HCT116 (cell line): ENCODE measurements at regions not wholly inside any gene's neighbourhood (a gene's known extent, or its start where the extent isn't known, plus 50 kb on each side); places are given as distances from the start of the nearest gene placed in this dataset.

Source experiments
- ATAC-seq: fragments of 200-7000 bp; cut with Tn5 transposase; 2 replicates; pipeline ENCODE4 v1.9.1; 2020; ENCODE audit warnings: mild to moderate bottlenecking, moderate library complexity
- BruUV-seq: library from RNA; stranded (reverse); fragments of 400-500 nt; replicated peaks from 2 replicates; lab custom pipeline; 2021; lab: Mats Ljungman, UMichigan
- CTCF ChIA-PET: fragments of 300-600 bp; sonication (Branson Sonifier 250); formaldehyde crosslinking; loops from one replicate; lab custom pipeline; 2021; ENCODE audit warnings: antibody characterized with exemption; lab: Charles Lee
- POLR2A ChIA-PET: fragments of 300-600, 350-600 bp; sonication (Branson Sonifier 250); formaldehyde crosslinking; loops from one replicate; lab custom pipeline; 2021; ENCODE audit warnings: antibody characterized with exemption; lab: Charles Lee
- RAD21 ChIA-PET, 2 experiments: fragments of 300-600 bp; sonication (Branson Sonifier 250); formaldehyde crosslinking; loops; one replicate each; lab custom pipeline; 2023; ENCODE audit warnings: low total read pairs in 2 of 2; ENCODE audit not compliant: uncharacterized antibody in 2 of 2, unreplicated experiment in 2 of 2, low non-redundant PET in 1 of 2; lab: Charles Lee
- DNase-seq: peaks from one replicate; pipeline ENCODE4 v3.0.0-alpha.2; 2010; ENCODE audit warnings: low read depth, low spot score
- H2AFZ ChIP-seq: fragments of 200-600 bp; shearing (Covaris generic), sonication (generic); 2 replicates; pipeline ENCODE4 v1.6.1; 2017; ENCODE audit warnings: low read depth, mixed run types, mixed read lengths, antibody characterized with exemption, low read length; ENCODE audit not compliant: poor library complexity, severe bottlenecking
- H3K27ac ChIP-seq: 2 replicates; pipeline ENCODE4 v1.5.1; 2012; ENCODE audit warnings: low read depth, low read length
- H3K27me3 ChIP-seq: fragments of 200-600 bp; sonication (generic); 2 replicates; pipeline ENCODE4 v1.6.1; 2016; ENCODE audit warnings: mixed run types, low read length, mixed read lengths; ENCODE audit not compliant: insufficient read depth
- H3K36me3 ChIP-seq, 2 experiments: fragments of 200-500 bp in 1 of 2; fragments of 200-600 bp in 1 of 2; sonication (Bioruptor generic) in 1 of 2; sonication (generic) in 1 of 2; 2 replicates each; pipeline versions ENCODE4 v1.5.1 to v1.6.1; 2014 to 2016; ENCODE audit warnings: low read length in 2 of 2, inconsistent platforms in 1 of 2, mixed read lengths in 1 of 2, mixed run types in 1 of 2; ENCODE audit not compliant: insufficient read depth in 2 of 2, control insufficient read depth in 1 of 2
- H3K4me1 ChIP-seq, 2 experiments: fragments of 200-600 bp in 1 of 2; sonication (generic) in 1 of 2; 2 replicates each; pipeline versions ENCODE4 v1.5.1 to v1.6.1; 2012 to 2017; ENCODE audit warnings: low read length in 2 of 2, inconsistent platforms in 1 of 2, mild to moderate bottlenecking in 1 of 2, mixed read lengths in 1 of 2, mixed run types in 1 of 2, moderate library complexity in 1 of 2; ENCODE audit not compliant: insufficient read depth in 2 of 2, control insufficient read depth in 1 of 2
- H3K4me2 ChIP-seq: fragments of 200-600 bp; sonication (generic); 2 replicates; pipeline ENCODE4 v1.6.1; 2017; ENCODE audit warnings: mixed run types, low read length, mixed read lengths
- H3K4me3 ChIP-seq, 2 experiments: fragments of 200-600 bp in 1 of 2; sonication (generic) in 1 of 2; replicated peaks in 1 of 2; 2 replicates each; pipeline ENCODE4 v1.5.1; 2011 to 2016; ENCODE audit warnings: low read length in 2 of 2, control low read depth in 1 of 2, low read depth in 1 of 2, mild to moderate bottlenecking in 1 of 2, mixed read lengths in 1 of 2, mixed run types in 1 of 2
- H3K79me2 ChIP-seq: fragments of 200-600 bp; sonication (generic); 2 replicates; pipeline ENCODE4 v1.6.1; 2017; ENCODE audit warnings: mild to moderate bottlenecking, mixed run types, low read length, moderate library complexity, mixed read lengths; ENCODE audit not compliant: insufficient read depth
- H3K9ac ChIP-seq: fragments of 200-600 bp; sonication (generic); 2 replicates; pipeline ENCODE4 v1.6.1; 2016; ENCODE audit warnings: low read length, mixed read lengths
- H3K9me2 ChIP-seq: fragments of 200-600 bp; sonication (generic), shearing (Covaris generic); 2 replicates; pipeline ENCODE4 v1.6.1; 2017; ENCODE audit warnings: mixed run types, mild to moderate bottlenecking, moderate library complexity; ENCODE audit not compliant: insufficient read depth
- H3K9me3 ChIP-seq, 2 experiments: fragments of 200-500 bp in 1 of 2; fragments of 200-600 bp in 1 of 2; sonication (Bioruptor generic) in 1 of 2; sonication (generic) in 1 of 2; 2 replicates each; pipeline ENCODE4 v1.6.1; 2014 to 2017; ENCODE audit warnings: low read length in 2 of 2, mixed read lengths in 2 of 2, inconsistent platforms in 1 of 2, low read depth in 1 of 2, mild to moderate bottlenecking in 1 of 2, mixed run types in 1 of 2, moderate library complexity in 1 of 2; ENCODE audit not compliant: control insufficient read depth in 1 of 2, insufficient read depth in 1 of 2
- H4K20me1 ChIP-seq: fragments of 200-600 bp; sonication (generic), shearing (Covaris generic); 2 replicates; pipeline ENCODE4 v1.6.1; 2017; ENCODE audit warnings: mixed run types, mild to moderate bottlenecking, moderate library complexity; ENCODE audit not compliant: insufficient read depth
- CEBPB ChIP-seq: IDR thresholded peaks from 2 replicates; pipeline ENCODE4 v1.6.1; 2012; ENCODE audit warnings: low read depth
- EGR1 ChIP-seq: IDR thresholded peaks from 2 replicates; pipeline ENCODE4 v1.6.1; 2012; ENCODE audit warnings: low read depth
- ELF1 ChIP-seq: IDR thresholded peaks from 2 replicates; pipeline ENCODE4 v1.6.1; 2012; ENCODE audit warnings: low read depth, borderline replicate concordance
- EZH2 ChIP-seq: fragments of 200-600 bp; sonication (generic); IDR thresholded peaks from 2 replicates; pipeline ENCODE4 v1.6.1; 2017; ENCODE audit warnings: antibody characterized with exemption, mixed run types
- FOSL1 ChIP-seq: IDR thresholded peaks from 2 replicates; pipeline ENCODE4 v1.6.1; 2012; ENCODE audit warnings: low read depth
- JUND ChIP-seq: IDR thresholded peaks from 2 replicates; pipeline ENCODE4 v1.6.1; 2012
- POLR2AphosphoS5 ChIP-seq: IDR thresholded peaks from 2 replicates; pipeline ENCODE4 v1.6.1; 2011; ENCODE audit warnings: mild to moderate bottlenecking, low read depth, low read length, moderate library complexity
- RAD21 ChIP-seq: IDR thresholded peaks from 2 replicates; pipeline ENCODE4 v1.6.1; 2012; ENCODE audit warnings: low read depth, mild to moderate bottlenecking
- REST ChIP-seq: IDR thresholded peaks from 2 replicates; pipeline ENCODE4 v1.6.1; 2012; ENCODE audit warnings: low read depth
- SIN3A ChIP-seq: IDR thresholded peaks from 2 replicates; pipeline ENCODE4 v1.6.1; 2012; ENCODE audit warnings: low read depth
- SP1 ChIP-seq: IDR thresholded peaks from 2 replicates; pipeline ENCODE4 v1.6.1; 2012; ENCODE audit warnings: low read depth
- YY1 ChIP-seq: IDR thresholded peaks from 2 replicates; pipeline ENCODE4 v1.6.1; 2011; ENCODE audit warnings: low read length, low read depth, moderate library complexity, mild to moderate bottlenecking; ENCODE audit not compliant: insufficient replicate concordance; ENCODE audit errors: extremely low read depth
- ZBTB33 ChIP-seq: IDR thresholded peaks from 2 replicates; pipeline ENCODE4 v1.6.1; 2011; ENCODE audit warnings: mild to moderate bottlenecking, low read length, moderate library complexity; ENCODE audit not compliant: insufficient replicate concordance; ENCODE audit errors: extremely low read depth
- ZFX ChIP-seq: fragments of 450-650 bp; IDR thresholded peaks from 2 replicates; pipeline ENCODE4 v1.6.1; 2017
- intact Hi-C: fragments of 100-400 bp; cut with micrococcal nuclease; formaldehyde crosslinking; loops from 2 replicates; pipeline ENCODE4 v1.10.0; 2022
- TF ChIP-seq, protein P1 (sequence below): IDR thresholded peaks from 2 replicates; pipeline ENCODE4 v1.6.1; 2012
- TF ChIP-seq, protein P2 (sequence below): IDR thresholded peaks from 2 replicates; pipeline ENCODE4 v1.6.1; 2012

DNA sequence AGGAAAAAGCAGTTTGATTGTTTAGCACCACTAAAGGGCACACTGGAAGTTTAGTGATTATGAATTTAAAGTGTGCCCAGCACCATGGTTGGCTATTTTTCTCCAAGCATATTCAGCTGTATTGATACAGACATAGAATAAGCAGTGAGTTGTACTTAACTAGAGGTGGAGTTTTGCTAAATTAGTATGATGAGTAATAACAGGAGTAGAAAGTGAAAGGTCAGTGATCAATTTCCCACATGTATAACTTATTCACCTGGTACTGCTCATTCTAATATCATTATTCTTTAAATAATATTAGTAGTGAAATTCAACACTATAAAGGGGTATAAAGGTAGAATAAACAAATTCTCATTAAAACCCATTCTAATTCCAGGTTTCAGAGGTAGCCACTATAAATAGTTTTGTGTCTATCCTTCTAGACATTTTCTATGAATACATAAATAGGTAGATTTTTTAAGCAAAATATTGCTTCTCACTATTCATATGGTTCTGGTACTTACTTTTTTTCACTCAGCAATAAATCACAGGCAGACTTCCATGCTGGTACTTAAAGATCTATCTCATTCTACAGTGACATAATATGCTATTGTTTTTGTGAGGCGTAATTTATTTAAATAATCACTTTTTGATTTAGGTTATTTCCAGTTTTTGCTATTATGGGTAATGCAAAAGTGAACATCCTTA is 732.9 kb downstream of the VGLL3 start:
- DNase-seq (no peak), ATAC-seq (no peak)
- ChIA-PET RAD21 (no interaction called here), CTCF (no interaction called here), POLR2A (no interaction called here)
- H3K27ac ChIP-seq, result no peak overlapping the region
- H2AFZ ChIP-seq, result no peak overlapping the region
- H3K4me3 ChIP-seq, result no peak overlapping the region
- no peak overlapping the region for H3K9ac ChIP-seq
- H3K9me2 ChIP-seq, result no peaks in the 10 kb centered on the region
- H3K4me2 ChIP-seq, result no peak overlapping the region
- intact Hi-C loops, result no loop called here
- peaks cover 11 to 13% of the 10 kb centered on the region in 2 experiments; a peak in 2 of 4 replicates for H3K9me3 ChIP-seq
- no peaks in the 10 kb centered on the region; the same call in 1 of the 2 replicates for H4K20me1 ChIP-seq
- no peaks in the 10 kb centered on the region for H3K79me2 ChIP-seq
- H3K27me3 ChIP-seq, result no peaks in the 10 kb centered on the region
- H3K4me1 ChIP-seq, result no peaks in the 10 kb centered on the region
- H3K36me3 ChIP-seq, result no peaks in the 10 kb centered on the region
- no TSS peak for BruUV-seq
- TF ChIP-seq CEBPB, result no peak
- TF ChIP-seq, protein P1, sequence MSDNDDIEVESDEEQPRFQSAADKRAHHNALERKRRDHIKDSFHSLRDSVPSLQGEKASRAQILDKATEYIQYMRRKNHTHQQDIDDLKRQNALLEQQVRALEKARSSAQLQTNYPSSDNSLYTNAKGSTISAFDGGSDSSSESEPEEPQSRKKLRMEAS, result no peak
- no peak for TF ChIP-seq FOSL1
- no peak for TF ChIP-seq RAD21

DNA sequence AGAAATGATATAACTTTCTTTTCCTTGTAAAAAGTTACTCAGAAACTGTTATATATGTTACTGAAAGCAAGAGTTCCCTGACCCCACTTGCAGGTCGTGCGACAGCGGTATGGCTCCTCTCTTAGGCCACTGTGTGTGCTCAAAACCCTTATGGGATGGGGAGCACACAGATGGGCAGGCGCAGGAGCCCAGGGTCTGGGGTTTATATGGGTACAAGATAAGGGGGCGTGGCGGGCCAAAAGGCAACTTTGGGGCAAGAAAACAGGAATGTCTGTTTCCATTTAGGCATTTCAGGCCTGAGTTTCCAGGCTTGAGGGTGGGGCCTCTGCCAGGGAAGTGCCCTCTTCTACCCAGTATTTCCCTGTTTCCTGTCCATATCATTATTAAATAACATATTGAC is 736.5 kb downstream of the VGLL3 start:
- Histone ChIP-seq H3K4me3 (no peak overlapping the region), H3K9me2 (no peaks in the 10 kb centered on the region), H3K4me2 (no peak overlapping the region), H3K9ac (no peak overlapping the region), H3K27me3 (no peaks in the 10 kb centered on the region), H3K27ac (no peak overlapping the region), H4K20me1 (no peaks in the 10 kb centered on the region), H3K79me2 (no peaks in the 10 kb centered on the region), H3K4me1 (no peaks in the 10 kb centered on the region), H3K9me3 (peaks cover 0 to 5% of the 10 kb centered on the region in 2 experiments; a peak in 2 of 4 replicates), H2AFZ (no peak overlapping the region), H3K36me3 (no peaks in the 10 kb centered on the region)
- intact Hi-C loops, result no loop called here
- ChIA-PET POLR2A (no interaction called here), CTCF (no interaction called here), RAD21 (no interaction called here)
- no peak for ATAC-seq
- DNase-seq, result no peak
- no TSS peak for BruUV-seq
- TF ChIP-seq SIN3A, result no peak
- TF ChIP-seq, protein P2, sequence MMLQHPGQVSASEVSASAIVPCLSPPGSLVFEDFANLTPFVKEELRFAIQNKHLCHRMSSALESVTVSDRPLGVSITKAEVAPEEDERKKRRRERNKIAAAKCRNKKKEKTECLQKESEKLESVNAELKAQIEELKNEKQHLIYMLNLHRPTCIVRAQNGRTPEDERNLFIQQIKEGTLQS, result no peak
- no peak for TF ChIP-seq ZFX
- no peak for TF ChIP-seq EZH2
- TF ChIP-seq ELF1, result no peak
- no peak for TF ChIP-seq SP1
- no peak for TF ChIP-seq YY1
- TF ChIP-seq EGR1, result no peak
- TF ChIP-seq POLR2AphosphoS5, result no peak
- no peak for TF ChIP-seq ZBTB33
- TF ChIP-seq REST, result no peak
- TF ChIP-seq JUND, result no peak
